ENCODE measurements at regions not wholly inside any gene's neighbourhood (a gene's known extent, or its start where the extent isn't known, plus 50 kb on each side); places are given as distances from the start of the nearest gene placed in this dataset.

- no peak for TF ChIP-seq POLR2A (IDR thresholded peaks at IDR 0.05; ENCODE audit: low read length)
- TF ChIP-seq GATA1 (IDR thresholded peaks at IDR 0.05; ENCODE audit: low read depth, low read length), result no peak
- no peak for DNase-seq
Observed at GRCh38 chr15:68000754-68001153, 53.4 kb upstream of the PIAS1 start.

- TF ChIP-seq POLR2A (IDR thresholded peaks at IDR 0.05; ENCODE audit: low read length), result no peak
- TF ChIP-seq GATA1 (IDR thresholded peaks at IDR 0.05; ENCODE audit: low read depth, low read length), result no peak
- no peak for DNase-seq
Observed at GRCh38 chr15:68001811-68002210, 52.3 kb upstream of the PIAS1 start.

- TF ChIP-seq GATA1 (IDR thresholded peaks at IDR 0.05; ENCODE audit: low read depth, low read length) (no peak), POLR2A (IDR thresholded peaks at IDR 0.05; ENCODE audit: low read length) (no peak)
- DNase-seq, result no peak
Observed at GRCh38 chr15:68003297-68003696, 50.8 kb upstream of the PIAS1 start.

All from erythroblast (primary cell).